NCI-H2029 (cell line): ENCODE measurements at regions not wholly inside any gene's neighbourhood (a gene's known extent, or its start where the extent isn't known, plus 50 kb on each side); places are given as distances from the start of the nearest gene placed in this dataset.
"Not testable (repeated sequence)": the region's sequence is repeated elsewhere in the genome, so short reads cannot be mapped to it uniquely, and the experiment has no call there.

Experiments used
- DNase-seq: peaks from one replicate; lab custom pipeline; 2025; lab: John Stamatoyannopoulos, UW

DNA sequence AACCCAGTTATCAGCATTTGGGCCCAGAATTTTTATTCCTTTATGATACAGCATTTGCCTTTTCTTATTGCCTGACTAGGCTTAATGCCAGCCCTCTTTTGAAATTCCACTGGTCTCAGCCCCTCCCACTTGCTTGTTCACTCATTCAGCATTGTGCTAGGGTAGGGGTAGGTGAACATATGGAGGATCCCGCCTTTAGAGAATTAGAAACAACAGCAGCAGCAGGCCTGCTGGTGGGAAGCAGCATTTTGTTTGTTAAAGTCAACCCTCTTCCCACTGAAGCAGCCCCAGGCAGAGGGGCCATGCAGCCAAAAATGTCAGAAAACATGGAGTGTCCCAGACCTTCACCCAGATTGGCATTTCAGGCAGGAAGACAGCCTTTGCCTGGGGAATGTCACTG, 1355.2 kb downstream of the CDH8 start:
- no peak for DNase-seq

- no peak for DNase-seq
These were observed 1361.2 kb downstream of the CDH8 start for GRCh38 chr16:60675022-60675421.

DNA sequence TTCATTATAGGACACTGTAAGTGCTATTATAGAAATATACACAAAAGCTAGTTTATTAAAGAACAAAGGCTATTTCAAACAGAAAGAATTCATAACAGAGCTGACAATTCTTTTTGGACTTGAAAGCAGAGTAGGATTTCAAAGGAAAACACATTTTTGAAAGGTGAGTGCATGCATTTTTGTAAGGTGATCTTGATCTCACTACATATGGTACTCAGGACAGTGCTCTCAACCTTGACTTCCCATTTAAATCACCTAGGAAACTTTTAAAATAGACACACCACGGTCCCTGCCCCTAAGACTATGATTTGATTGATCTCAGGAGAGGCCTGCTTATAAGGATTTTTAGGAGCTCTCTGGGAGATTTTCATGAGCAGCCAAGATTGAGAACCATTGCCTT, 1362.0 kb downstream of the CDH8 start:
- DNase-seq: no peak

- DNase-seq: no peak
These were observed 1380.6 kb downstream of the CDH8 start for GRCh38 chr16:60655514-60656153.

DNA sequence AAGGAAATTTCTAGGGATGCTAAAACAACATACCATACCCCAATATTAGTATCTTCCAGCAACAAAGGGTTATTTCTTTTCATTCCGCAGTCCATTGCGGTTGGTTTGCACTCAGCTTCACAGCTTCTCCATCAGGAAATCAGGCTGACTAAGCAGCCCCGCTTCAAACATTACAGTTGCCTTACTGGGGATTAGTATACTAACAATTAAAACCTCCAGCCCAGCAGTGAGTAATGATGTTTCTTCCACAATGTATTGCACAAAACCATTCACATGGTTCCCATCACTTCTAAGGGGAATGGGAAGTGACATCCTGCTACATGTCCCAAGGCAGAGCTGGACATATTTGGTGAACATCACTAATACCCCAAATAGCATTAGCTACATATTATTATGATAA, 1384.9 kb downstream of the CDH8 start:
- no peak for DNase-seq

- no peak for DNase-seq
These were observed 1387.9 kb downstream of the CDH8 start for GRCh38 chr16:60648290-60648689.

GRCh38 chr16:60647388-60647787, 1388.8 kb downstream of the CDH8 start:
- DNase-seq: not testable (repeated sequence)

GRCh38 chr16:60646631-60647030, 1389.6 kb downstream of the CDH8 start:
- DNase-seq: no peak

GRCh38 chr16:60645541-60645940, 1390.7 kb downstream of the CDH8 start:
- DNase-seq: no peak

- no peak for DNase-seq
These were observed 1393.3 kb downstream of the CDH8 start for GRCh38 chr16:60642956-60643355.

DNA sequence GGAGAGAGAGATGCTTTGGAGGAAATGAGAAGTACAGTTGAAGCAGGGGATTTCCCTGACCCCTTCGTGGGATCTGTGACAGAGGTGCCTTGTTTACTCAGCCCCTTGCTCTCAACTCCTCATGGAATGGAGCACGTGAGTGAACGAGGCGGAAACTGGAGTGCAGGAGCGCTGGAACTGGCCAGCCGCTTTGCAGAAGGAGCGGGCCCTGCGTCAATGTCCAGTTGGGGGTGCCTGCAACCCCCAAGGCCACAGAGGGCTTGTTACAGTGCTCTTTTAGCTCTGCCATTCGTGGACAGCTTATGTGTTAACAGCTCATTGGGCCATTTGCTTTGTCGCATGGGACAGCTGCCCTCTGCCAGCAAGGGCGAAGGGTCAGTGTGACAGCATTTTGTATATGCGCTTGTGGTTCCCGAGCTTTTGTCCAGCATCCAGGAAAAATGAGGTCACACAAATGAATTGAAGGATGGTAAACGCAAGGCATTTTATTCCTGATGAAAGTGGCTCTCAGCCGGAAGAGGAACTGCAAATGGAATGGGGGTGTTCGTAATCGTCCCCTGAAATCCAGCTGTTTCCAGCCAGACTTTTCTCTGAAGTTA, 1395.1 kb downstream of the CDH8 start:
- no peak for DNase-seq

GRCh38 chr16:60640038-60640437, 1396.2 kb downstream of the CDH8 start:
- no peak for DNase-seq

DNA sequence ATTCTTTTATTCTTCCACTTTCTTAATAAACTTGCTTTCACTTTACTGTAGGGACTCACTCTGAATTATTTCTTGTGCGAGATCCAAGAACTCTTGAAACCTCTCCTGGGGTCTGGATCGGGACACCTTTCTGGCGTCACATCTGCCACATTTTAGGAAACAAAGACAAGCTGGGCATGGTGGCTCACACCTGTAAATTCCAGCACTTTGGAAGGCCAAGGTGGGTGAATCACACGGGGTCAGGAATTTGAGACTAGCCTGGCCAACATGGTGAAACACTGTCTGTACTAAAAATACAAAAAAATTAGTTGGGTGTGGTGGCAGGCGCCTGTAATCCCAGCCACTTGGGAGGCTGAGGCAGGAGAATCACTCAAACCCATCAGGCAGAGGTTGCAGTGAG, 1399.6 kb downstream of the CDH8 start:
- DNase-seq: not testable (repeated sequence)

GRCh38 chr16:60636117-60636516, 1400.1 kb downstream of the CDH8 start:
- no peak for DNase-seq

DNA sequence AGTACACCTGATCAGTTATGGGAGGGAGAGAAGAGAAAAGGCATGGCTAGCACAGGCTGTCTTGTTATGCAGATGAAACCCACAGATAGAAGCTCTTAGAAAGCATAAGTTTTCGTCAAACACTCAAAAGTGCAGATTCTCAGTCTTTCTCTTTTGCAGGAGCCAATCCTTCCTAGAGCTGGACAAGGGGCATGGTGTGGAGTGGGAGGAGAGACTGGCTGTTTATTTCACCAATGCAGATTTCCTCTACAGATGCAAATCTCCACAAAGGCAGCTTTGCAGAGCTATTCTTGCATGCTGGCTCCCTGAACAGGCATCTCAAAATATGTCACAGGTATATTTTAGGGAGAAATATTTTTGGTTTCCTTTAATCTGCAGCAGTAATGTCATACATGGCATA, 1400.7 kb downstream of the CDH8 start:
- no peak for DNase-seq

GRCh38 chr16:60611844-60612243, 1424.4 kb downstream of the CDH8 start:
- DNase-seq: no peak

DNA sequence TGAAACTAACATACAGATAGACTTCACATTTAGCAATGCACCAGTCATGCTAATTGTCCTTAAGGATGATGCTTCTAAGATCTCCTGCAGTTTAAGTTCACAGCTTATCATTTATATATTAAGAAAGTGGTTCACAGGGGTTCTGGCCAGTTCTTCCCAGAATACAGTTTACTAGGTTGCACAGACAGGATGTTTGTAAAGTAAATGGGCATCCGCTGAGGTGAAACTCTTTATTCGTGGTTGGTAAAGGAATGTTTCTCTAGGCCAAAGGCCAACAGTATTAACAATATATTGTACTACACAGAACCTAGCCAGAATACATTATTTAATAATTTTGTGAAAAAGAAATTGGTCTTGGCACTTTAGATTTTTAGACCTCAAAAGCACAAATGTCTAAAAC, 1427.3 kb downstream of the CDH8 start:
- no peak for DNase-seq

- DNase-seq: not testable (repeated sequence)
These were observed 1430.6 kb downstream of the CDH8 start for GRCh38 chr16:60605652-60606051.

DNA sequence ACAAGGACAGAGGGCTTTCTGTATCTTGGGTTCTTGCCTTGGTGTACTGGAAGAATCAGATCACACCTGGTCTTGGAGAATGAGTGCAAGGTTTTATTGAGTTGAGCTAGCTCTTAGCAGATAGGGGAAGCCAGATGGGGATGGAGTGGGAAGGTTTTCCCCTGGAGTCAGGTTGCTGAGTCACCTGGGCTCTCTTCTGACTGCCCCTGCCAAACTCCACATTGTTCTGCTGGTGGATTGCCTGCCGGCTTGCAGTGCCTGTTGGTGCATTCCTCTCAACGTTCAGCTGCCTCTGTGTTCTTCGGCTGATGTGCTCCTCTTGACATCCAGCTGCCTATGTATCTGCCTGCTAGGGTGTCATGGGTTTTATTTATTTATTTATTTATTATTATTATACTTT, 1431.1 kb downstream of the CDH8 start:
- DNase-seq: no peak

DNA sequence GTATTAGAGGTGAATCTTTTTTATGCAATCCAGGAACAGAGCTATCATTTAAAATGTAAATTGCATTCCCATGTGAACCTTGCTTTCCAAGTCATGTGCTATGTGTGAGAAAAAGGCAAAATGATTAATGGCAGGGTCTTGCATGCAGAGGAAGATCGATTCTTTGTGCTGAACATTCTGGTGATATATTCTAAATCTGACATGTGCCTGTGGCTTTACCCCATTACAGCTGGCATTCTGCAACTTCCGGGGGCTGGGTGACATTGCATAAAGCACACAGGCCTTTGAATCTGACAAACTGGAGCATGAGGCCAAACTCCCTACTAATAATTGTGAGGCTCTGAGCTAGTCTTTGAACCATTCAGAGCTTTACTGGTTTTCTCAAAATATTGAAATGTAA, 1449.7 kb downstream of the CDH8 start:
- DNase-seq: no peak

DNA sequence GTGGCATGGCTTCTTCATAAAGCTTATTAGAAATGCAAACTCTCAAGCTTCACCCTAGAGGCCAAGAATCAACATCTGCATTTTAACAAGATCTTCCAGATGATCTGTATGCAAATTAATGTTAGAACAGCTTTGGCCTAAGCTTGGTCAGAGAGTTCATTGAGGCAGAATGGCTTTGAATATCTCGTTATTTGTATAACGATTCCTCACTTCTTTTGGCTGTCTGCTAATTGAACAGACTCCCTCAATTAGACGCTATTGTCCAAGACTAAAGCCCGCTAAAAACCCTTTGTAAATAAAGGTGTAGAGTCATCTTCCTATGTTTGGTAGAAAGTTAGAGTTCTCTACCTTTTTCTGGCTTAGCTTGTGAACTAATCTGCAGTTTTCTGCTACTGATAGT, 1453.7 kb downstream of the CDH8 start:
- DNase-seq: no peak

DNA sequence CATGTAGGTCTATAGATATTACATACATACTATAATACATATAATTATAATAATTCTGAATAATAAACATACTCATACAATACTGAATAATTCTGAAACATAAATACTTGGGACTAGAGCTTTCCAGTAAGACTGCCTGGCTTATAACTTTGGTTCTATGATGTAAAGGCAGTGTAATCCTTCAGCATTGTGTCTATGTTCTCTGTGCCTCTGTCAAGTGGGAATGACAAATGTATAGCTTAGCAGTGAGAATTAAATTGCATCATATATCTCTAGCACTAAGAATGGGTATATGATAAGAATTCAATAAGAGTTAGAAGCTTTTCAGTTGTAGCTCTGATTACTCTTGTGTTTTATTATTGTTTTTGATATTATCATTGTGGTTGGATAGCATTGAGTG, 1469.3 kb downstream of the CDH8 start:
- no peak for DNase-seq

GRCh38 chr16:60564588-60564987, 1471.7 kb downstream of the CDH8 start:
- DNase-seq: no peak

DNA sequence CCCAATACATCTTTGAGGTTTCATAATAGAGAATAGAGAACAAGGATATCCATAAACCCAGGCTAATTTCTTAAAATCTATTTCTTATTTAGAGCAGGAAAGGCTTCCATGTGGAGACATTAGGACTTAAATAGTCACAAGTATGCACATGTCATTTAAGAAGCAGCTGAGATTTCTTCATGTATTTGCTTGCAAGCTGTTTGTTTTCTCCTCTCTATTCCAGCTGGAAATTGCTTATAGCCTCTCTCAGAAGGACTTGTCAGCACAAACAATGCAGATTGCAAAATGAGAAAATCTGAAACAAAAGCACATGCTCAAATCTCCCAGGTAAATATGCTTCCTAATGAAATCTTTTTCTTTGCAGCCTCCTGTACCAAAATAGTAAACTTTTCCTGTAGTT, 1473.1 kb downstream of the CDH8 start:
- no peak for DNase-seq
